ENCODE measurements at regions not wholly inside any gene's neighbourhood (a gene's known extent, or its start where the extent isn't known, plus 50 kb on each side); places are given as distances from the start of the nearest gene placed in this dataset.

GRCh38 chr18:77658751-77659448, 409.3 kb downstream of the GALR1 start:
- H3K9me3 Mint-ChIP-seq = no peaks in the 10 kb centered on the region
- H3K4me3 Mint-ChIP-seq = no peak overlapping the region
- H3K36me3 Mint-ChIP-seq = no peaks in the 10 kb centered on the region
- peaks cover 4% of the 10 kb centered on the region for H3K27me3 Mint-ChIP-seq
- H3K27ac Mint-ChIP-seq = no peak overlapping the region
- H3K4me1 Mint-ChIP-seq = no peaks in the 10 kb centered on the region

DNA sequence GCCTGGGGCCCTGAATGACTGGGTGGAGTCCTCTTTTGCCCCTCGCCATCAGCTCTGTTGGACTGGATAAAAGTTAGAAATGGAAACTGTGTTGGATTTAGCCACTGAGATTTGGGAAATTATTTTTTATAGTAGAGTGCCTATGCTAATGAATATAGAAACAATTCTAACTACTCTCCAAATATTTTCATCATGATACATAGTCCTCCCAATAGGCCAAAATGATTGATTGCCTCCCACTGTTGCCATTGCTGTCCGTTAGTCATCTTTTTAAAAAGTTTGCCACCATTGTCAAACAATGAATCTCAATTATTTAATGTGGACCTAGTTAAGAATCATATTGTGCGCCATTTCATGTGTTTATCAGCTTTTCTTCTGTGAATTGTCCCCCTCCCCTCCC, 417.0 kb downstream of the GALR1 start:
- Mint-ChIP-seq H3K27ac (no peak overlapping the region), H3K36me3 (no peaks in the 10 kb centered on the region), H3K27me3 (peaks cover 3% of the 10 kb centered on the region)

DNA sequence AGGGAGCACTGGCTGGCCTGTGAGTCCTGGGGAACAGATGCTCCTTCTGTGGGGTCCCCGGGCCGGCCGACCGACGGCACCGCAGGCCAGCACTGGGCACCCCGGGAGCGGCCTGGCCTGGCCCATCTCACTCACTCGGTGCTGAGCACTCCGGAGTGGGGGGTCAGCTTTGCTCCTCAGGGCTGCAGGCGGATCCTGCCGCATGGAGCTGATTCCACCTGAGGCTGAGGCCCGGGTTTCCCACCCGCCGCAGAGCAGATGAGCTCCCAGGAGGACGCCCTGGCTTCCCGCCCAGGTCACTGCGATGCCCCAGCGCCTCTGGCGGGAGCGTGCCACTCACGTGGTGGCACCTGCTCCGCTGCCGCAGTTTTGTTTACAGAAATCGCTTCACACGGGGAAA, 418.6 kb downstream of the GALR1 start:
- Mint-ChIP-seq H3K27me3 (peaks cover 6% of the 10 kb centered on the region), H3K9me3 (no peaks in the 10 kb centered on the region), H3K36me3 (no peaks in the 10 kb centered on the region), H3K4me1 (no peaks in the 10 kb centered on the region), H3K4me3 (no peak overlapping the region), H3K27ac (no peak overlapping the region)

More for the DNA sequence above, 417.0 kb downstream of the GALR1 start:
- no peaks in the 10 kb centered on the region for H3K4me1 Mint-ChIP-seq
- no peak overlapping the region for H3K4me3 Mint-ChIP-seq
- no peaks in the 10 kb centered on the region for H3K9me3 Mint-ChIP-seq

- Mint-ChIP-seq H3K27me3 (peaks cover 5% of the 10 kb centered on the region), H3K4me1 (no peaks in the 10 kb centered on the region), H3K4me3 (no peak overlapping the region), H3K27ac (no peak overlapping the region), H3K9me3 (no peaks in the 10 kb centered on the region), H3K36me3 (no peaks in the 10 kb centered on the region)
These were observed 419.7 kb downstream of the GALR1 start for GRCh38 chr18:77669331-77669730.

GRCh38 chr18:77671456-77672167, 422.0 kb downstream of the GALR1 start:
- Mint-ChIP-seq H3K36me3 (no peaks in the 10 kb centered on the region), H3K27me3 (peaks cover 6% of the 10 kb centered on the region), H3K27ac (no peak overlapping the region), H3K4me3 (no peak overlapping the region), H3K9me3 (no peaks in the 10 kb centered on the region), H3K4me1 (peaks cover 2% of the 10 kb centered on the region)

DNA sequence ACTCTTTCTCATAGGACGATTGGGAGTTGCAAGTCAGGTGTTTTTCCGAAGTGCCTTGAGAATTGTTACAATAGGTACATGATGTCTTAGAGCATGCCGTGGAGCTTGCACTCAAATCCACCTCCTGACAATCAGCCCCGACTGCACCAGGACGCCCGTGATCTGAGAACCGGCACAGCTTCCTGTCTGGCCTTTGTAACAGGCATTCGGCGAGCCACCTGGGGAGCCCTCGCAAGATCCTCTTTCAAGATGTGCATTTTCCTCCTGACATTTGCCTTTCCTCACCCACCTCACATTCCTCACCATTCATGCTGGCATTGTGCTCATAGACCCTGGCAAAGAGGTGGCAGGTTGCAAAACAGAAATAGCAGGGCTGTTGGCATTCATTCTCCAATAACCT, 427.3 kb downstream of the GALR1 start:
- peaks cover 6% of the 10 kb centered on the region for H3K4me1 Mint-ChIP-seq
- H3K27me3 Mint-ChIP-seq = peaks cover 10% of the 10 kb centered on the region
- no peaks in the 10 kb centered on the region for H3K36me3 Mint-ChIP-seq
- no peaks in the 10 kb centered on the region for H3K9me3 Mint-ChIP-seq
- peak overlapping the region; percentile 46 for H3K27ac Mint-ChIP-seq
- H3K4me3 Mint-ChIP-seq = no peak overlapping the region

- Mint-ChIP-seq H3K27me3 (peaks cover 9% of the 10 kb centered on the region), H3K27ac (no peak overlapping the region), H3K9me3 (no peaks in the 10 kb centered on the region), H3K4me1 (peaks cover 6% of the 10 kb centered on the region), H3K36me3 (no peaks in the 10 kb centered on the region), H3K4me3 (no peak overlapping the region)
These were observed 427.9 kb downstream of the GALR1 start for GRCh38 chr18:77677536-77677935.

GRCh38 chr18:77679869-77680268, 430.2 kb downstream of the GALR1 start:
- H3K27me3 Mint-ChIP-seq = peaks cover 5% of the 10 kb centered on the region
- peaks cover 6% of the 10 kb centered on the region for H3K4me1 Mint-ChIP-seq
- no peaks in the 10 kb centered on the region for H3K9me3 Mint-ChIP-seq
- H3K36me3 Mint-ChIP-seq = no peaks in the 10 kb centered on the region
- H3K27ac Mint-ChIP-seq = no peak overlapping the region
- no peak overlapping the region for H3K4me3 Mint-ChIP-seq

GRCh38 chr18:77700051-77700450, 450.4 kb downstream of the GALR1 start:
- Mint-ChIP-seq H3K27me3 (peaks cover 18% of the 10 kb centered on the region), H3K27ac (no peak overlapping the region), H3K4me3 (no peak overlapping the region), H3K4me1 (no peaks in the 10 kb centered on the region), H3K36me3 (no peaks in the 10 kb centered on the region), H3K9me3 (no peaks in the 10 kb centered on the region)

- Mint-ChIP-seq H3K9me3 (no peaks in the 10 kb centered on the region), H3K4me3 (no peak overlapping the region), H3K36me3 (no peaks in the 10 kb centered on the region), H3K27me3 (peaks cover 19% of the 10 kb centered on the region), H3K27ac (no peak overlapping the region), H3K4me1 (no peaks in the 10 kb centered on the region)
These were observed 452.3 kb downstream of the GALR1 start for GRCh38 chr18:77701977-77702376.

DNA sequence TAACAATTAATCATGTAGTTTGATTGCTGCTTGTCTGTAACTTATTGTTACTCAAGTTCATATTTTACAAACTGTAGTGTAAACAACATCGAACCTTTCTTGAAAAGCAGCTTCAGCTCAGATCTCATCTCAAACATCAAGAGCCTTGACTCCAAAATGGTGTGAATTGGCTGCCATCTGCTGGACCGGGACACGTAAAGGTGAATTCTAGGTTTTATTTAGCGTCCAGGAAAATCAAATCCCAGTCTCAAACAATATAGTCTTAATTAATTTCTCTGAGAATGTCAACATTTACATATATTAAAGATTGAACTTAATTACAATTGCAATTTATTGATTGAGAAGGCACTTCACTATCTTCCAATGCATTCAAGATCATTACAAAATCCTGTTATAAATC, 453.0 kb downstream of the GALR1 start:
- Mint-ChIP-seq H3K4me3 (no peak overlapping the region), H3K4me1 (no peaks in the 10 kb centered on the region), H3K36me3 (no peaks in the 10 kb centered on the region), H3K9me3 (no peaks in the 10 kb centered on the region), H3K27me3 (peaks cover 19% of the 10 kb centered on the region), H3K27ac (no peak overlapping the region)

DNA sequence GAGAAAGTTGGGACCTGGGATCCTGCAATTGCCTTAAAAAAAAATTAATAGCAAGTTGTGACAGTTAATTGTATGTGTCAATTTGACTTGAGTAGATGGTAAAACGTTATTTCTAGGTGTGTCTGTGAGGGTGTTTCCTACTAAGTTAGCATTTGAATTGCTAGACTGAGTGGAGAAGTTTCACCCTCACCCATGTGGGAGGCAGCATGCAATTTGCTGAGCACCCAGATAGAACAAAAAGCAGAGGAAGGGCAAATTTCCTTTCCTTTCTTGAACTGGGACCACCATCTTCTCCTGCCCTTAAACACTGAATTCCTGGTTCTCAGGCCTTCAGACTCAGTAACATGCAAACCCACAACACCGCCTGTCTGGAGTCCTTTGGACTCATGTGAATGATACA, 455.7 kb downstream of the GALR1 start:
- Mint-ChIP-seq H3K9me3 (no peaks in the 10 kb centered on the region), H3K36me3 (no peaks in the 10 kb centered on the region), H3K4me3 (no peak overlapping the region), H3K4me1 (no peaks in the 10 kb centered on the region), H3K27ac (no peak overlapping the region), H3K27me3 (peaks cover 20% of the 10 kb centered on the region)

GRCh38 chr18:77708826-77709506, 459.3 kb downstream of the GALR1 start:
- H3K27me3 Mint-ChIP-seq = peaks cover 14% of the 10 kb centered on the region
- no peaks in the 10 kb centered on the region for H3K4me1 Mint-ChIP-seq
- H3K9me3 Mint-ChIP-seq = no peaks in the 10 kb centered on the region
- no peaks in the 10 kb centered on the region for H3K36me3 Mint-ChIP-seq
- no peak overlapping the region for H3K4me3 Mint-ChIP-seq
- no peak overlapping the region for H3K27ac Mint-ChIP-seq

DNA sequence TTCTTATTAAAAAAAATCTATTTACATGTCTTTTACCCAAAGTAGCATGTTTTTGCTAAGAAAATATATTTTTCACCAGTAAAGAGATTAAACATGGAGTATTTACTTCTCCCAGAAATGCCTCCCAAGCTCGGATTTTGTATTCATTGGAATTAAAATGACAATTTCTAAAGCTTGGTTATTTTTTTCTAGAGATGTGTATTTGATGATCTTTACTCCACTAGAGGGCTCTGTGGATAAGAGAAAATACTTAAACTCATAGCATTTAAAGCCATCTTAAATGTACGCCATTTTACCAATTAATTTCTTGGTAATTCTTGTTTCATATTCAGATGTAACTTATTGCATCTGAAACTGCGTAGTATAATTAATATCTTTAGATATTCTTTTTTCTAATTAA, 461.4 kb downstream of the GALR1 start:
- Mint-ChIP-seq H3K4me3 (no peak overlapping the region), H3K36me3 (no peaks in the 10 kb centered on the region), H3K27ac (no peak overlapping the region), H3K4me1 (no peaks in the 10 kb centered on the region), H3K27me3 (peaks cover 5% of the 10 kb centered on the region), H3K9me3 (no peaks in the 10 kb centered on the region)

DNA sequence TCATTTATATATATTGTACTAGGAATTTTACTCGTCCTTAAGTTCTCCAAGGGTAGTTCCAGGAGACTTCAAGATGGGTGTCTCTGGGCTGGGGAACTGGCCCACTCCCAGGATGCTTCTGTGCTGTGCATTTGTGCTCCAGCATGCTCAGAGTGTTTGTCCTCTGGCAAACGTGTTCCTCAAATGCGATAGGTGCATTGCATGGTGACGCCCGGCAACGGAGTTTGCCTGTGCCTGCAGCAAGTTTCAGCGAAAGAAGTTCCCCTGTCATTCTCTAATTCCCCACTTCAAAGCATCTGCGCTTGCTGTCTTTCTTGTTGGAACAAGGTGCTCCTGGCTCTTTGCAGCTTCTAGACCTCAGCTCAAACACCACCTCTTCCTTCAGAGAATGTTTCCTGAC, 465.1 kb downstream of the GALR1 start:
- no peaks in the 10 kb centered on the region for H3K4me1 Mint-ChIP-seq
- no peak overlapping the region for H3K4me3 Mint-ChIP-seq
- no peak overlapping the region for H3K27ac Mint-ChIP-seq
- no peaks in the 10 kb centered on the region for H3K36me3 Mint-ChIP-seq
- no peaks in the 10 kb centered on the region for H3K9me3 Mint-ChIP-seq
- peaks cover 5% of the 10 kb centered on the region for H3K27me3 Mint-ChIP-seq

DNA sequence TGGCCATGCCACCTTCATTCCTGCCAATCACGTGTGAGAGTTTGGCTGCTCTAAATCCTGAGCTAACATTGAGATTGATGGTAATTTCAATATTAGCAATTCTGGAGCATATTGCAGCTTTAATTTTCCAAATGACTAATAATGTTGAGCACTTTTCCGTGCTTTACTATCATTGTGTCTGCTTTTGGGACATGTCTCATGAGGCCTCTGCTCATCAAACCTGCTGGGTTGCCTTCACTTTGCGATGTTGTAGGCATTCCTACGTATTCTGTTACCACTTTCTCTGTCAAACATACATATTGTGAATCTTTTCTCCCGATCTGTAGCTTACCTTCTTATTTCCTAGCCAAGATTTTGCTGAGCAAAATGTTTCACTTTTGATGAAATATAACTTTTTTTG, 466.6 kb downstream of the GALR1 start:
- Mint-ChIP-seq H3K27me3 (peaks cover 7% of the 10 kb centered on the region), H3K4me1 (no peaks in the 10 kb centered on the region), H3K4me3 (no peak overlapping the region), H3K27ac (no peak overlapping the region), H3K9me3 (no peaks in the 10 kb centered on the region), H3K36me3 (no peaks in the 10 kb centered on the region)

Data from activated naive CD4-positive, alpha-beta T cell treated with anti-CD3 and anti-CD28 coated beads, Interleukin-2, amount 50 U/mL, for 24 hours (primary cell).